Liver (tissue), 6 donors: ENCODE measurements at regions not wholly inside any gene's neighbourhood (a gene's known extent, or its start where the extent isn't known, plus 50 kb on each side); places are given as distances from the start of the nearest gene placed in this dataset.
"Not testable (repeated sequence)": the region's sequence is repeated elsewhere in the genome, so short reads cannot be mapped to it uniquely, and the experiment has no call there.

Source experiments
- DNase-seq: peaks from one replicate; pipeline ENCODE4 v3.0.0-alpha.2; 2017; ENCODE audit warnings: low spot score
- H3K27ac ChIP-seq, 2 donors: one replicate each; pipeline ENCODE4 v1.7.0; 2013; ENCODE audit warnings: inconsistent platforms in 2 of 2, low read length in 2 of 2, control low read depth in 1 of 2, low read depth in 1 of 2, mild to moderate bottlenecking in 1 of 2
- H3K27me3 ChIP-seq, 4 donors: one replicate each; pipeline versions ENCODE4 v1.6.1 to v1.7.0; 2013; ENCODE audit warnings: low read length in 3 of 4, inconsistent platforms in 1 of 4, mild to moderate bottlenecking in 1 of 4, moderate library complexity in 1 of 4; ENCODE audit not compliant: control insufficient read depth in 4 of 4, insufficient read depth in 4 of 4
- H3K36me3 ChIP-seq, 4 donors: one replicate each; pipeline versions ENCODE4 v1.6.1 to v1.7.0; 2013; ENCODE audit warnings: low read length in 3 of 4, mild to moderate bottlenecking in 3 of 4, low read depth in 1 of 4, moderate library complexity in 1 of 4; ENCODE audit not compliant: control insufficient read depth in 4 of 4, insufficient read depth in 3 of 4
- H3K4me1 ChIP-seq, 4 donors: one replicate each; pipeline versions ENCODE4 v1.6.1 to v1.7.0; 2013; ENCODE audit warnings: low read length in 3 of 4, mild to moderate bottlenecking in 3 of 4, moderate library complexity in 1 of 4; ENCODE audit not compliant: control insufficient read depth in 4 of 4, insufficient read depth in 4 of 4
- H3K4me3 ChIP-seq, 3 donors: one replicate each; pipeline versions ENCODE4 v1.6.1 to v1.7.0; 2013; ENCODE audit warnings: low read length in 3 of 3, control low read depth in 1 of 3, low read depth in 1 of 3, mild to moderate bottlenecking in 1 of 3
- H3K9ac ChIP-seq, 2 donors: one replicate each; pipeline ENCODE4 v1.7.0; 2013; ENCODE audit warnings: low read length in 2 of 2, mild to moderate bottlenecking in 2 of 2, moderate library complexity in 2 of 2, control low read depth in 1 of 2, low read depth in 1 of 2
- H3K9me3 ChIP-seq, 4 donors: one replicate each; pipeline versions ENCODE4 v1.6.1 to v1.7.0; 2013; ENCODE audit warnings: low read length in 3 of 4; ENCODE audit not compliant: control insufficient read depth in 4 of 4
- WGBS: extraction: QIAGEN DNeasy Blood & Tissue Kit; methylation state at CpG from one replicate; pipeline ENCODE4 v1.1.7; 2013; 5-methylcytosine and 5-hydroxymethylcytosine counted together
- donor health status: healthy.
- donor health status: healthy.
- donor health status: healthy.

- H3K27ac ChIP-seq, H3K27me3 ChIP-seq, H3K4me1 ChIP-seq, H3K9ac ChIP-seq, H3K36me3 ChIP-seq, H3K9me3 ChIP-seq, DNase-seq, H3K4me3 ChIP-seq: not testable (repeated sequence)
- WGBS = 30% methylated on average over 2 of the region's 2 CpGs
Measured at GRCh38 chr18:14606546-14606945, 63.1 kb upstream of the POTEC start.

GRCh38 chr18:14607360-14607759 lies 64.0 kb upstream of the POTEC start:
- H3K27me3 ChIP-seq, H3K9me3 ChIP-seq, H3K27ac ChIP-seq, H3K36me3 ChIP-seq, H3K4me1 ChIP-seq, H3K4me3 ChIP-seq, DNase-seq, H3K9ac ChIP-seq: not testable (repeated sequence)
- 0% methylated on average over 1 of the region's 1 CpG for WGBS

GRCh38 chr18:14612422-14612821 lies 69.0 kb upstream of the POTEC start:
- H3K27ac ChIP-seq, DNase-seq, H3K9me3 ChIP-seq, H3K4me3 ChIP-seq, H3K9ac ChIP-seq, H3K36me3 ChIP-seq, H3K27me3 ChIP-seq, H3K4me1 ChIP-seq: not testable (repeated sequence)

GRCh38 chr18:14614485-14614884 lies 71.1 kb upstream of the POTEC start:
- H3K36me3 ChIP-seq, H3K27me3 ChIP-seq, H3K27ac ChIP-seq, H3K4me1 ChIP-seq, H3K4me3 ChIP-seq, DNase-seq, H3K9ac ChIP-seq, H3K9me3 ChIP-seq: not testable (repeated sequence)
- 67% methylated on average over 3 of the region's 4 CpGs for WGBS

GRCh38 chr18:14627336-14627735 lies 83.9 kb upstream of the POTEC start:
- WGBS = 59% methylated on average over 3 of the region's 5 CpGs
- H3K4me3 ChIP-seq, H3K9ac ChIP-seq, H3K27me3 ChIP-seq, H3K4me1 ChIP-seq, DNase-seq, H3K9me3 ChIP-seq, H3K36me3 ChIP-seq, H3K27ac ChIP-seq: not testable (repeated sequence)

GRCh38 chr18:14628323-14628978 lies 85.1 kb upstream of the POTEC start:
- H3K27ac ChIP-seq, H3K4me1 ChIP-seq, H3K27me3 ChIP-seq, H3K36me3 ChIP-seq, DNase-seq, H3K9ac ChIP-seq, H3K4me3 ChIP-seq, H3K9me3 ChIP-seq: not testable (repeated sequence)
- WGBS = 23% methylated on average over 3 of the region's 3 CpGs

GRCh38 chr18:14628979-14629325 lies 85.6 kb upstream of the POTEC start:
- not testable (repeated sequence) for H3K9me3 ChIP-seq, H3K4me3 ChIP-seq, DNase-seq, H3K27ac ChIP-seq, H3K9ac ChIP-seq, H3K27me3 ChIP-seq, H3K36me3 ChIP-seq, H3K4me1 ChIP-seq
- WGBS = 55% methylated on average over 1 of the region's 1 CpG

GRCh38 chr18:14632976-14633375 lies 89.6 kb upstream of the POTEC start:
- DNase-seq, H3K4me1 ChIP-seq, H3K9me3 ChIP-seq, H3K9ac ChIP-seq, H3K36me3 ChIP-seq, H3K4me3 ChIP-seq, H3K27me3 ChIP-seq, H3K27ac ChIP-seq: not testable (repeated sequence)
- 88% methylated on average over 16 of the region's 16 CpGs for whole genome bisulfite sequencing

- not testable (repeated sequence) for H3K9ac ChIP-seq, H3K9me3 ChIP-seq, H3K27ac ChIP-seq, H3K36me3 ChIP-seq, H3K4me1 ChIP-seq, H3K4me3 ChIP-seq, H3K27me3 ChIP-seq, DNase-seq
- 51% methylated on average over 5 of the region's 5 CpGs for WGBS
Measured at GRCh38 chr18:14638008-14638407, 94.6 kb upstream of the POTEC start.
